ENCODE measurements at regions not wholly inside any gene's neighbourhood (a gene's known extent, or its start where the extent isn't known, plus 50 kb on each side); places are given as distances from the start of the nearest gene placed in this dataset.
A peak's percentile ranks its signal among the peaks of the same experiment; 100 is the strongest.

GRCh38 chr2:10977003-10977402, 65.3 kb downstream of the KCNF1 start:
- Histone ChIP-seq H3K36me3 (ENCODE audit: low read depth) (no peaks in the 10 kb centered on the region), H3K4me1 (ENCODE audit: insufficient read depth, poor library complexity, severe bottlenecking) (no peaks in the 10 kb centered on the region), H3K4me3 (ENCODE audit: severe bottlenecking) (no peak overlapping the region), H3K9me3 (ENCODE audit: severe bottlenecking) (no peaks in the 10 kb centered on the region), H3K27me3 (ENCODE audit: insufficient read depth, poor library complexity, severe bottlenecking) (peaks cover 9% of the 10 kb centered on the region), H3K27ac (ENCODE audit: poor library complexity, severe bottlenecking) (no peak overlapping the region)
- TF ChIP-seq CTCF (IDR thresholded peaks at IDR 0.05; ENCODE audit: poor library complexity, severe bottlenecking): no peak
- DNase-seq (ENCODE audit: low spot score) (peak; percentile 27), ATAC-seq (ENCODE audit: low read depth) (no peak)

GRCh38 chr2:10977621-10978020, 65.9 kb downstream of the KCNF1 start:
- H3K9me3 ChIP-seq (ENCODE audit: severe bottlenecking): no peaks in the 10 kb centered on the region
- H3K27ac ChIP-seq (ENCODE audit: poor library complexity, severe bottlenecking): no peak overlapping the region
- ATAC-seq (ENCODE audit: low read depth) (no peak), DNase-seq (ENCODE audit: low spot score) (no peak)
- H3K36me3 ChIP-seq (ENCODE audit: low read depth): no peaks in the 10 kb centered on the region
- H3K4me1 ChIP-seq (ENCODE audit: insufficient read depth, poor library complexity, severe bottlenecking): no peaks in the 10 kb centered on the region
- H3K4me3 ChIP-seq (ENCODE audit: severe bottlenecking): no peak overlapping the region
- TF ChIP-seq CTCF (IDR thresholded peaks at IDR 0.05; ENCODE audit: poor library complexity, severe bottlenecking): no peak
- H3K27me3 ChIP-seq (ENCODE audit: insufficient read depth, poor library complexity, severe bottlenecking): peaks cover 9% of the 10 kb centered on the region

- DNase-seq (ENCODE audit: low spot score): peak; percentile 24
Observed at GRCh38 chr2:10978090-10978670, 66.4 kb downstream of the KCNF1 start.

GRCh38 chr2:10980071-10980470, 68.3 kb downstream of the KCNF1 start:
- no peak overlapping the region for H3K27ac ChIP-seq (ENCODE audit: poor library complexity, severe bottlenecking)
- no peaks in the 10 kb centered on the region for H3K36me3 ChIP-seq (ENCODE audit: low read depth)
- DNase-seq (ENCODE audit: low spot score): no peak
- H3K27me3 ChIP-seq (ENCODE audit: insufficient read depth, poor library complexity, severe bottlenecking): peaks cover 9% of the 10 kb centered on the region
- no peaks in the 10 kb centered on the region for H3K9me3 ChIP-seq (ENCODE audit: severe bottlenecking)
- no peaks in the 10 kb centered on the region for H3K4me1 ChIP-seq (ENCODE audit: insufficient read depth, poor library complexity, severe bottlenecking)
- H3K4me3 ChIP-seq (ENCODE audit: severe bottlenecking): no peak overlapping the region
- ATAC-seq (ENCODE audit: low read depth): no peak
- no peak for TF ChIP-seq CTCF (IDR thresholded peaks at IDR 0.05; ENCODE audit: poor library complexity, severe bottlenecking)

More at GRCh38 chr2:10978090-10978670, 66.4 kb downstream of the KCNF1 start:
- Histone ChIP-seq H3K27me3 (ENCODE audit: insufficient read depth, poor library complexity, severe bottlenecking) (peaks cover 9% of the 10 kb centered on the region), H3K36me3 (ENCODE audit: low read depth) (no peaks in the 10 kb centered on the region), H3K4me3 (ENCODE audit: severe bottlenecking) (no peak overlapping the region), H3K9me3 (ENCODE audit: severe bottlenecking) (no peaks in the 10 kb centered on the region), H3K27ac (ENCODE audit: poor library complexity, severe bottlenecking) (no peak overlapping the region), H3K4me1 (ENCODE audit: insufficient read depth, poor library complexity, severe bottlenecking) (no peaks in the 10 kb centered on the region)
- no peak for TF ChIP-seq CTCF (IDR thresholded peaks at IDR 0.05; ENCODE audit: poor library complexity, severe bottlenecking)
- ATAC-seq (ENCODE audit: low read depth): no peak

GRCh38 chr2:10980886-10981425, 69.2 kb downstream of the KCNF1 start:
- TF ChIP-seq CTCF (IDR thresholded peaks at IDR 0.05; ENCODE audit: poor library complexity, severe bottlenecking): no peak
- no peak overlapping the region for H3K4me3 ChIP-seq (ENCODE audit: severe bottlenecking)
- no peaks in the 10 kb centered on the region for H3K4me1 ChIP-seq (ENCODE audit: insufficient read depth, poor library complexity, severe bottlenecking)
- H3K27ac ChIP-seq (ENCODE audit: poor library complexity, severe bottlenecking): no peak overlapping the region
- H3K27me3 ChIP-seq (ENCODE audit: insufficient read depth, poor library complexity, severe bottlenecking): peaks cover 9% of the 10 kb centered on the region
- no peaks in the 10 kb centered on the region for H3K36me3 ChIP-seq (ENCODE audit: low read depth)
- ATAC-seq (ENCODE audit: low read depth) (no peak), DNase-seq (ENCODE audit: low spot score) (no peak)
- H3K9me3 ChIP-seq (ENCODE audit: severe bottlenecking): no peaks in the 10 kb centered on the region

All from RWPE2 (cell line).